B cell (primary cell): ENCODE measurements at regions not wholly inside any gene's neighbourhood (a gene's known extent, or its start where the extent isn't known, plus 50 kb on each side); places are given as distances from the start of the nearest gene placed in this dataset.

Source experiments
- ATAC-seq: fragments of 200-7000 bp; cut with Tn5 transposase; one replicate; pipeline ENCODE4 v1.10.0; 2021; ENCODE audit warnings: low read depth, mild to moderate bottlenecking, moderate number of reproducible peaks, moderate library complexity
- CTCF ChIA-PET: fragments of 350-600 bp; sonication (Branson Sonifier 250); formaldehyde crosslinking; loops from one replicate; lab custom pipeline; 2021; ENCODE audit warnings: antibody characterized with exemption, inconsistent platforms; lab: Charles Lee
- POLR2A ChIA-PET: fragments of 350-600 bp; sonication (Branson Sonifier 250); formaldehyde crosslinking; loops from one replicate; lab custom pipeline; 2021; ENCODE audit warnings: antibody characterized with exemption; lab: Charles Lee
- DNase-seq: peaks from one replicate; pipeline ENCODE4 v3.0.0; 2013
- H2AFZ ChIP-seq: 2 replicates; pipeline ENCODE4 v1.6.1; 2012; ENCODE audit warnings: mild to moderate bottlenecking, low read depth, low read length; ENCODE audit not compliant: insufficient read depth, poor library complexity, severe bottlenecking
- H3K27ac ChIP-seq, 2 donors: 1 replicate in 1 of 2; 2 replicates in 1 of 2; pipeline ENCODE4 v1.5.1; 2012 to 2013; ENCODE audit warnings: low read length in 2 of 2, mild to moderate bottlenecking in 2 of 2, moderate library complexity in 1 of 2
- H3K27me3 ChIP-seq, 4 experiments: fragments of 200-600 bp in 1 of 4; sonication (generic) in 1 of 4; replicated peaks in 1 of 4; 1 replicate in 2 of 4; 2 replicates in 2 of 4; pipeline versions ENCODE4 v1.6.1 to v1.7.0; 2013 to 2016; ENCODE audit warnings: low read length in 3 of 4, mild to moderate bottlenecking in 2 of 4, mixed read lengths in 1 of 4, moderate library complexity in 1 of 4; ENCODE audit not compliant: insufficient read depth in 4 of 4, control insufficient read depth in 3 of 4; ENCODE audit errors: control extremely low read depth in 1 of 4
- H3K36me3 ChIP-seq, 2 experiments: replicated peaks in 1 of 2; 1 replicate in 1 of 2; 2 replicates in 1 of 2; pipeline versions ENCODE4 v1.6.1 to v1.7.1; 2013; ENCODE audit warnings: low read length in 1 of 2; ENCODE audit not compliant: insufficient read depth in 2 of 2, control insufficient read depth in 1 of 2; ENCODE audit errors: control extremely low read depth in 1 of 2, extremely low read depth in 1 of 2
- H3K4me1 ChIP-seq, 2 donors: fragments of 200-600 bp in 1 of 2; sonication (generic) in 1 of 2; 1 replicate in 1 of 2; 2 replicates in 1 of 2; pipeline versions ENCODE4 v1.5.1 to v1.6.1; 2013 to 2017; ENCODE audit warnings: low read length in 2 of 2; ENCODE audit not compliant: control insufficient read depth in 2 of 2, insufficient read depth in 2 of 2
- H3K4me2 ChIP-seq: replicated peaks from 2 replicates; pipeline ENCODE3; 2012; ENCODE audit warnings: mild to moderate bottlenecking, low read depth, low read length; ENCODE audit not compliant: poor library complexity, severe bottlenecking
- H3K4me3 ChIP-seq, 5 experiments: fragments of 200-600 bp in 1 of 5; sonication (generic) in 1 of 5; 1 replicate in 3 of 5; 2 replicates in 2 of 5; pipeline versions ENCODE4 v1.5.1 to v1.7.0; 2011 to 2016; ENCODE audit warnings: low read length in 4 of 5, mild to moderate bottlenecking in 4 of 5, low read depth in 2 of 5, control low read depth in 1 of 5, moderate library complexity in 1 of 5; ENCODE audit not compliant: insufficient read depth in 1 of 5; ENCODE audit errors: control extremely low read depth in 1 of 5, extremely low read depth in 1 of 5
- H3K79me2 ChIP-seq: fragments of 200-600 bp; sonication (generic); one replicate; pipeline ENCODE4 v1.6.0; 2016; ENCODE audit warnings: low read length; ENCODE audit not compliant: control insufficient read depth, insufficient read depth
- H3K9ac ChIP-seq: fragments of 200-600 bp; sonication (generic); 2 replicates; pipeline ENCODE4 v1.6.1; 2017; ENCODE audit warnings: mild to moderate bottlenecking, low read length, moderate library complexity
- H3K9me3 ChIP-seq, 3 donors: one replicate each; pipeline versions ENCODE4 v1.6.1 to v1.7.1; 2013; ENCODE audit warnings: low read length in 2 of 3; ENCODE audit not compliant: control insufficient read depth in 2 of 3, insufficient read depth in 1 of 3; ENCODE audit errors: control extremely low read depth in 1 of 3
- H4K20me1 ChIP-seq: 2 replicates; pipeline ENCODE4 v1.6.0; 2012; ENCODE audit warnings: mild to moderate bottlenecking, low read length; ENCODE audit not compliant: insufficient read depth, control insufficient read depth, poor library complexity, severe bottlenecking
- H3K27ac Mint-ChIP-seq: one replicate; pipeline ENCODE4 v1.8.0; 2021; ENCODE audit warnings: mixed read lengths
- H3K27me3 Mint-ChIP-seq: one replicate; pipeline ENCODE4 v1.8.0; 2021; ENCODE audit warnings: mixed read lengths
- H3K4me1 Mint-ChIP-seq: one replicate; pipeline ENCODE4 v1.8.0; 2021; ENCODE audit warnings: mixed read lengths
- H3K4me3 Mint-ChIP-seq: one replicate; pipeline ENCODE4 v1.8.0; 2021; ENCODE audit warnings: mixed read lengths
- H3K9me3 Mint-ChIP-seq: one replicate; pipeline ENCODE4 v1.8.0; 2022; ENCODE audit warnings: mixed read lengths; ENCODE audit not compliant: insufficient read depth
- EZH2 ChIP-seq: IDR thresholded peaks from 2 replicates; pipeline ENCODE4 v1.6.1; 2012; ENCODE audit warnings: borderline replicate concordance, low read depth, mild to moderate bottlenecking, moderate library complexity, low read length; ENCODE audit not compliant: insufficient read depth, poor library complexity, severe bottlenecking
- WGBS: methylation state at CpG from one replicate; pipeline ENCODE4 v1.1.5; 2013; ENCODE audit warnings: missing lambda C conversion rate; ENCODE audit not compliant: insufficient coverage; 5-methylcytosine and 5-hydroxymethylcytosine counted together
- intact Hi-C: fragments of 100-400 bp; cut with micrococcal nuclease; formaldehyde crosslinking; loops from one replicate; pipeline ENCODE4 v1.10.0; 2022
- TF ChIP-seq, protein P1 (sequence below): fragments of 200-600 bp; IDR thresholded peaks from one replicate; pipeline ENCODE4 v1.8.0; 2022; ENCODE audit warnings: antibody characterized with exemption, mild to moderate bottlenecking

DNA sequence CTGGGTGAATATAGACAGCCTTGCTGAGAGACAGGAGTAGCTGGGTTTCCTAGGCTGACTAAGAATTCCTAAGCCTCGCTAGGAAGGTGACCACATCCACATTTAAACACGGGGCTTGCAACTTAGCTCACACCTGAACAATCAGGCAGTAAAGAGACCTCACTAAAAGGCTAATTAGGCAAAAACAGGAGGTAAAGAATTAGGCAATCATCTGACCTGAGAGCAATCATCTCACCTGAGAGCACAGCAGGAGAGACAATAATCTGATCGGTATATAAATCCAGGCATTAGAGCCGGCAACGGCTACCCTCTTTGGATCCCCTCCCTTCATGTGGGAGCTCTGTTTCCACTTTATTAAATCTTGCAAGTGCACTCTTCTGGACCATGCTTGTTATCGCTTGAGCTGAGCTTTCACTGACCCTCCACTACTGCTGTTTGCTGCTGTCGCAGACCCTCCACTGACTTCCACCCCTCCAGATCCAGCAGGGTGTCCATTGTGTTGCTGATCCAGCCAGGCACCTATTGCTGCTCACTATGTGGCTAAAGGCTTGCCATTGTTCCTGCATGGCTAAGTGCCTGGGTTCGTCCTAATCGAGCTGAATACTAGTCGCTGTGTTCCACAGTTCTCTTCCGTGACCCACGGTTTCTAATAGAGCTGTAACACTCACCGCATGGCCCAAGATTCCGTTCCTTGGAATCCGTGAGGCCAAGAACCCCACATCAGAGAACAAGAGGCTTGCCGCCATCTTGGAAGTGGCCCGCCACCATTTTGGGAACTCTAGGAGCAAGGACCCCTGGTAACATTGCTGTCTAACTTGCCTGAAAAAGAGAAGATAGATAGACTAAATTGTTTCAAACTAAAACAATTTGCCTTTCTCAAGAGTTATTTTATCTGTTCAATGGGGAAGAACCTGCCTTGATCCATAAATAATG, 100.7 kb downstream of the TMSB4Y start:
- Histone ChIP-seq H3K79me2 (no peaks in the 10 kb centered on the region), H3K4me3 (no peak overlapping the region), H2AFZ (no peak overlapping the region), H4K20me1 (no peaks in the 10 kb centered on the region), H3K4me1 (no peaks in the 10 kb centered on the region), H3K4me2 (no peak overlapping the region), H3K9ac (no peak overlapping the region), H3K9me3 (no peaks in the 10 kb centered on the region), H3K27ac (no peak overlapping the region), H3K36me3 (no peaks in the 10 kb centered on the region), H3K27me3 (no peaks in the 10 kb centered on the region)
- CTCF ChIA-PET: no interaction called here
- no peak for ATAC-seq
- TF ChIP-seq EZH2: no peak
- TF ChIP-seq, protein P1, sequence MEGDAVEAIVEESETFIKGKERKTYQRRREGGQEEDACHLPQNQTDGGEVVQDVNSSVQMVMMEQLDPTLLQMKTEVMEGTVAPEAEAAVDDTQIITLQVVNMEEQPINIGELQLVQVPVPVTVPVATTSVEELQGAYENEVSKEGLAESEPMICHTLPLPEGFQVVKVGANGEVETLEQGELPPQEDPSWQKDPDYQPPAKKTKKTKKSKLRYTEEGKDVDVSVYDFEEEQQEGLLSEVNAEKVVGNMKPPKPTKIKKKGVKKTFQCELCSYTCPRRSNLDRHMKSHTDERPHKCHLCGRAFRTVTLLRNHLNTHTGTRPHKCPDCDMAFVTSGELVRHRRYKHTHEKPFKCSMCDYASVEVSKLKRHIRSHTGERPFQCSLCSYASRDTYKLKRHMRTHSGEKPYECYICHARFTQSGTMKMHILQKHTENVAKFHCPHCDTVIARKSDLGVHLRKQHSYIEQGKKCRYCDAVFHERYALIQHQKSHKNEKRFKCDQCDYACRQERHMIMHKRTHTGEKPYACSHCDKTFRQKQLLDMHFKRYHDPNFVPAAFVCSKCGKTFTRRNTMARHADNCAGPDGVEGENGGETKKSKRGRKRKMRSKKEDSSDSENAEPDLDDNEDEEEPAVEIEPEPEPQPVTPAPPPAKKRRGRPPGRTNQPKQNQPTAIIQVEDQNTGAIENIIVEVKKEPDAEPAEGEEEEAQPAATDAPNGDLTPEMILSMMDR: no peak
- H3K27ac Mint-ChIP-seq: no peak overlapping the region
- no peak for DNase-seq
- POLR2A ChIA-PET: no interaction called here
- peaks cover 5% of the 10 kb centered on the region for H3K9me3 Mint-ChIP-seq
- H3K4me1 Mint-ChIP-seq: no peaks in the 10 kb centered on the region
- 95% methylated on average over 9 of the region's 17 CpGs for WGBS
- no peak overlapping the region for H3K4me3 Mint-ChIP-seq
- no peaks in the 10 kb centered on the region for H3K27me3 Mint-ChIP-seq
- intact Hi-C loops: no loop called here

DNA sequence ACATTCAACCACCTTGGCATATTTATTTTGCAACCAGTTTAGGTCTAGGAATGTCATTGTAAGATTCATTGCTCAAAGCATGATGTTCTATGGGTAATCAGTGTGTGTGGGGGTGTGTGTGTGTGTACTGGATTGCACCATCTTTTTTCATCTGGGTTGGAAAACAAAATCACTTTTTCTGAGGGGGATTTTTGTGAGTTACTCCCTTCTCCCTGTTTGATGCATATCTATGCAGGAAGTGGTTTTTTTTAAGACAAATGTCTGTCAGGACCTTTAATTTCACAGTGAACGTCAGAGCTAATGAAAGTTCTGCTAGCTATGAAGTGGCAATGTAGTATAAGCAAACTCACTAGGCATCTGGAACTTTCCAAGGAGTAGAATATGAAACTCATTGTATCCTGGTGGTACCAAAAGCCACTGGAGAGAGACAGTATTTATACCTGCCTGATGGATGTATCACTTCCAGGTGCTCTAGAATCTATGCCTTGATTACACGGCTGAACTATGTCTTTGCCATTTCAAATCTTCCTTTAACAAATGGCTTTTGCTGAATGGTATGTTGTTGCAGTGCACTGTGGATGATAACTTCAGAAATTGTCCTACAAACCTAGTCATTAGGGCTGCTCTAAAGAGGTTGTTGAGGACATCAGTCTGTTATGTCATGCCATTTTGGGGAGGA, 101.5 kb downstream of the TMSB4Y start:
- Histone ChIP-seq H3K9me3 (no peaks in the 10 kb centered on the region), H3K27ac (no peak overlapping the region), H3K4me3 (no peak overlapping the region), H3K79me2 (no peaks in the 10 kb centered on the region), H4K20me1 (no peaks in the 10 kb centered on the region), H3K9ac (no peak overlapping the region), H3K36me3 (no peaks in the 10 kb centered on the region), H3K4me2 (no peak overlapping the region), H2AFZ (no peak overlapping the region), H3K4me1 (no peaks in the 10 kb centered on the region), H3K27me3 (no peaks in the 10 kb centered on the region)
- 0% methylated on average over 1 of the region's 2 CpGs for WGBS
- H3K4me3 Mint-ChIP-seq: no peak overlapping the region
- no peaks in the 10 kb centered on the region for H3K4me1 Mint-ChIP-seq
- H3K27ac Mint-ChIP-seq: no peak overlapping the region
- ChIA-PET POLR2A (no interaction called here), CTCF (no interaction called here)
- TF ChIP-seq EZH2: no peak
- TF ChIP-seq, protein P1: no peak
- ATAC-seq (no peak), DNase-seq (no peak)
- H3K27me3 Mint-ChIP-seq: no peaks in the 10 kb centered on the region
- peaks cover 5% of the 10 kb centered on the region for H3K9me3 Mint-ChIP-seq
- intact Hi-C loops: no loop called here
